Osteoblast (primary cell): ENCODE measurements at regions not wholly inside any gene's neighbourhood (a gene's known extent, or its start where the extent isn't known, plus 50 kb on each side); places are given as distances from the start of the nearest gene placed in this dataset.

Experiments
- DNase-seq: peaks from one replicate; pipeline ENCODE4 v3.0.0; 2011; ENCODE audit warnings: low spot score, mixed read lengths; ENCODE audit not compliant: insufficient read length; ENCODE audit errors: missing footprints
- H2AFZ ChIP-seq: 2 replicates; pipeline ENCODE4 v1.6.0; 2011; ENCODE audit warnings: mild to moderate bottlenecking, low read length
- H3K27ac ChIP-seq: 2 replicates; pipeline ENCODE4 v1.5.1; 2011; ENCODE audit warnings: mild to moderate bottlenecking, low read depth, low read length, moderate library complexity
- H3K27me3 ChIP-seq: 2 replicates; pipeline ENCODE4 v1.6.0; 2012; ENCODE audit warnings: mild to moderate bottlenecking, control low read depth, inconsistent platforms, low read length, moderate library complexity; ENCODE audit not compliant: insufficient read depth
- H3K36me3 ChIP-seq: 2 replicates; pipeline ENCODE4 v1.5.1; 2011; ENCODE audit warnings: mild to moderate bottlenecking, low read length, control low read depth, moderate library complexity; ENCODE audit not compliant: insufficient read depth
- H3K4me1 ChIP-seq: 2 replicates; pipeline ENCODE4 v1.5.1; 2011; ENCODE audit warnings: mild to moderate bottlenecking, low read length, control low read depth, moderate library complexity; ENCODE audit not compliant: insufficient read depth
- H3K4me2 ChIP-seq: 2 replicates; pipeline ENCODE4 v1.6.0; 2011; ENCODE audit warnings: mild to moderate bottlenecking, low read length; ENCODE audit not compliant: insufficient read depth
- H3K4me3 ChIP-seq: fragments of 200-600 bp; sonication (generic); 3 replicates; pipeline ENCODE4 v1.5.1; 2012; ENCODE audit warnings: mild to moderate bottlenecking, low read length, inconsistent platforms; ENCODE audit not compliant: insufficient read depth
- H3K79me2 ChIP-seq: 2 replicates; pipeline ENCODE4 v1.6.0; 2012; ENCODE audit warnings: mild to moderate bottlenecking, low read length, control low read depth, inconsistent platforms; ENCODE audit not compliant: insufficient read depth
- H3K9me3 ChIP-seq: 2 replicates; pipeline ENCODE4 v1.5.1; 2011; ENCODE audit warnings: low read depth, low read length, control low read depth
- H4K20me1 ChIP-seq: 2 replicates; pipeline ENCODE4 v1.6.0; 2012; ENCODE audit warnings: mild to moderate bottlenecking, low read length, control low read depth; ENCODE audit not compliant: insufficient read depth
- TF ChIP-seq, protein P1 (sequence below): IDR thresholded peaks from 2 replicates; pipeline ENCODE4 v1.5.1; 2011; ENCODE audit warnings: mild to moderate bottlenecking, low read depth, low read length, moderate library complexity; ENCODE audit errors: extremely low read depth

- Histone ChIP-seq H3K36me3 (no peaks in the 10 kb centered on the region), H3K4me2 (no peak overlapping the region), H4K20me1 (no peaks in the 10 kb centered on the region), H3K27me3 (no peaks in the 10 kb centered on the region), H3K4me1 (peaks cover 66% of the 10 kb centered on the region), H3K9me3 (no peaks in the 10 kb centered on the region), H3K4me3 (no peak overlapping the region), H3K27ac (peak overlapping the region; percentile 99), H3K79me2 (peaks cover 9% of the 10 kb centered on the region), H2AFZ (no peak overlapping the region)
- TF ChIP-seq, protein P1, sequence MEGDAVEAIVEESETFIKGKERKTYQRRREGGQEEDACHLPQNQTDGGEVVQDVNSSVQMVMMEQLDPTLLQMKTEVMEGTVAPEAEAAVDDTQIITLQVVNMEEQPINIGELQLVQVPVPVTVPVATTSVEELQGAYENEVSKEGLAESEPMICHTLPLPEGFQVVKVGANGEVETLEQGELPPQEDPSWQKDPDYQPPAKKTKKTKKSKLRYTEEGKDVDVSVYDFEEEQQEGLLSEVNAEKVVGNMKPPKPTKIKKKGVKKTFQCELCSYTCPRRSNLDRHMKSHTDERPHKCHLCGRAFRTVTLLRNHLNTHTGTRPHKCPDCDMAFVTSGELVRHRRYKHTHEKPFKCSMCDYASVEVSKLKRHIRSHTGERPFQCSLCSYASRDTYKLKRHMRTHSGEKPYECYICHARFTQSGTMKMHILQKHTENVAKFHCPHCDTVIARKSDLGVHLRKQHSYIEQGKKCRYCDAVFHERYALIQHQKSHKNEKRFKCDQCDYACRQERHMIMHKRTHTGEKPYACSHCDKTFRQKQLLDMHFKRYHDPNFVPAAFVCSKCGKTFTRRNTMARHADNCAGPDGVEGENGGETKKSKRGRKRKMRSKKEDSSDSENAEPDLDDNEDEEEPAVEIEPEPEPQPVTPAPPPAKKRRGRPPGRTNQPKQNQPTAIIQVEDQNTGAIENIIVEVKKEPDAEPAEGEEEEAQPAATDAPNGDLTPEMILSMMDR, result no peak
- DNase-seq, result no peak
Observed at GRCh38 chr12:65613692-65614091, 210.6 kb upstream of the HMGA2 start.

DNA sequence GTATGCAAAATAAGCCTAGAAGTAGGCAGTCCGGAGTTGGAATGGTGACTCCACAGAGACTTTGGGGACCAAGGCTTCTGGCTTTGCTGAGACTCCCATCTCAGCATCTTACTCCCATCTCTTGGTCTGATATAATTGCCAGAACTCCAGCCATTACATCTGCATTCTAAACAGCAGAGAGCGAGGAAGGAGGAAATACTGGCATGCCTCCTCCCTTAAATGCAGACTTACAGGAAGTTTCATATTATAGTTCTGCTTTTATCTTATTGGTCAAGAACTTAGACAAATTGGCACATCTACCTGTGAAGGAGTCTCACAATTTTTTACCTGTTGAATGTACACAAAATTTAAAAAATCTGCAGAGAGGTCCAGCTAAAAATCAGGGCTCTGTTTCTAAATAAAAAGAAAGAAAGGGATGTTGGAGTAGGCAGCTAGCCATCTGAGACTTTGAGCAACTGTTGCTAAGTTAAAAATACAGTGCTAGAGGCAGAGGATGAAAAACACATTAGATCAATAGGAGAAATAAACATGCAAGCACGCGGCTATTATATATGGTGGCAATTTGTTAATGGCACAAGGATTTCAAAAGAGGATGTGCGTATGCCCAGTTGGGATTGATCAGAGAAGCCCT lies 209.9 kb upstream of the HMGA2 start:
- peak overlapping the region; percentile 13 for H3K4me2 ChIP-seq
- H3K36me3 ChIP-seq, result no peaks in the 10 kb centered on the region
- no peak overlapping the region for H2AFZ ChIP-seq
- H3K4me1 ChIP-seq, result peaks cover 61% of the 10 kb centered on the region
- H3K79me2 ChIP-seq, result peaks cover 9% of the 10 kb centered on the region
- no peak for DNase-seq
- H4K20me1 ChIP-seq, result no peaks in the 10 kb centered on the region
- TF ChIP-seq, protein P1, result no peak
- no peaks in the 10 kb centered on the region for H3K27me3 ChIP-seq
- H3K4me3 ChIP-seq, result no peak overlapping the region
- no peaks in the 10 kb centered on the region for H3K9me3 ChIP-seq
- H3K27ac ChIP-seq, result peak overlapping the region; percentile 99

DNA sequence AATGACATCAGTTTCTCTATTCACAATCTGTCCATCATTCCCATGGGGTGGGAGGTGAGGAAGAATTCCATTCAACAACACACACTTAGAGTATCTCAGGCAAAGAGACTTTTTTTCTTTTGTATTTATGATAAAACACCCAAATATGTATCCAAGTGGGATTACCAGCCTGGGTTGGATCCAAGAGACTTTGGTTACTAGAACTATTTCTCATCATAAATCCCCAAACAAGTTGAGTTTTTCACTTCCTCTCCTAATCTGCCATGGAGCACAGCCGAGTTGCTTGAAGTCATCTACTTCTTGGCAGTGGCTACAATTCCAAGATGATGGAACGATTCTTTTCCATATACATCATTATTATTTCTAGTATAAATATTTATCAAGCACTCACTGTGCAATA lies 209.2 kb upstream of the HMGA2 start:
- peak overlapping the region; percentile 99 for H3K27ac ChIP-seq
- H2AFZ ChIP-seq, result no peak overlapping the region
- H3K36me3 ChIP-seq, result no peaks in the 10 kb centered on the region
- H3K4me2 ChIP-seq, result peak overlapping the region; percentile 13
- no peaks in the 10 kb centered on the region for H4K20me1 ChIP-seq
- H3K27me3 ChIP-seq, result no peaks in the 10 kb centered on the region
- H3K79me2 ChIP-seq, result peaks cover 9% of the 10 kb centered on the region
- no peak for DNase-seq
- H3K4me3 ChIP-seq, result no peak overlapping the region
- peaks cover 54% of the 10 kb centered on the region for H3K4me1 ChIP-seq
- H3K9me3 ChIP-seq, result no peaks in the 10 kb centered on the region
- TF ChIP-seq, protein P1, result no peak

DNA sequence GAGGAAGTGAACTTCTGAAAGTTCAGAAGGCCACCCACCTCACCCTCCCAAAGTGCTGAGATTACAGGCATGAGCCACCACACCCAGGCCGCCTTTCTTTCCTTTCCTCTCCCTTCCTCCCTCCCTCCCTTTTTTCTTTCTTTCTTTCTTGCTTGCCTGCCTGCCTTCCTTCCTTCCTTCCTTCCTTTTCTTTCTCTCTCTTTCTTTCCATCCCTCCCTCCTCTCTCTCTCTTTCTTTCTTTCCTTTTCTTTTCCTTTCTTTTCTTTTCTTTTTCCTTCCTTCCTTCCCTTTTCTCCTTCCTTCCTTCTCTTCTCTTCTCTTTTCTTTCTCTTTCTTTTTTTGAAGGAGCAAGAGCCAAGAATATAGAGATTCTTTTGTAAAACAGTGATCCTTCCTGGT lies 208.3 kb upstream of the HMGA2 start:
- Histone ChIP-seq H3K4me2 (no peak overlapping the region), H3K36me3 (no peaks in the 10 kb centered on the region), H3K9me3 (no peaks in the 10 kb centered on the region), H3K27me3 (no peaks in the 10 kb centered on the region), H2AFZ (no peak overlapping the region), H3K27ac (peak overlapping the region; percentile 99), H3K79me2 (peaks cover 5% of the 10 kb centered on the region), H3K4me3 (no peak overlapping the region), H3K4me1 (peaks cover 47% of the 10 kb centered on the region), H4K20me1 (no peaks in the 10 kb centered on the region)
- DNase-seq, result no peak
- TF ChIP-seq, protein P1, result no peak
